Stomach (tissue), 4 donors: ENCODE measurements at regions not wholly inside any gene's neighbourhood (a gene's known extent, or its start where the extent isn't known, plus 50 kb on each side); places are given as distances from the start of the nearest gene placed in this dataset.

ENCODE experiments used
- POLR2AphosphoS5 ChIP-seq, 3 donors: sonication (generic); formaldehyde crosslinking; IDR thresholded peaks; one replicate each; pipeline ENCODE4 v1.6.1; 2016; ENCODE audit warnings: antibody characterized with exemption in 3 of 3
- TF ChIP-seq, protein P1 (sequence below), 7 experiments: fragments of 450-650 bp in 4 of 7; fragments of 200-600 bp in 3 of 7; sonication (generic) in 3 of 7; IDR thresholded peaks; one replicate each; pipeline ENCODE4 v1.5.1; 2016 to 2019; ENCODE audit warnings: antibody characterized with exemption in 7 of 7, control low read depth in 2 of 7, mild to moderate bottlenecking in 1 of 7

DNA sequence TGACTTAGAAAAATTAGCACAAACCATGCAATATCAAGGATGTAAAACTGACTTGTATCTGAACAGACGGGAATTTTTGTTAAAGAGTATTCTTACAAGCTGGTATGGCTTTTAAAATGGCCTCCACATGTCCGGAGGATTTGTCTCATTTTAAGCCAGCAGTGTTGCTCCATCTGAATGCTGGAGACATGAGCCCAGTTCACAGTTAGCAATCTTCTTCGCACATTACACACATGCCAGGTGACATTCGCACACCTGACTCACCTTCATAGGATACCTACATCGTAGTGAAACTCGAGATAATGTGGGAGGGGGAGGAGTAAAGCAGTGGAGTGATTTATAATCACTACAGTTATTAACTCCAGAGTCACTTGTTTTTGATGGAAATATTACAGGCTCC is 231.8 kb upstream of the RBBP8 start:
- TF ChIP-seq, protein P1, sequence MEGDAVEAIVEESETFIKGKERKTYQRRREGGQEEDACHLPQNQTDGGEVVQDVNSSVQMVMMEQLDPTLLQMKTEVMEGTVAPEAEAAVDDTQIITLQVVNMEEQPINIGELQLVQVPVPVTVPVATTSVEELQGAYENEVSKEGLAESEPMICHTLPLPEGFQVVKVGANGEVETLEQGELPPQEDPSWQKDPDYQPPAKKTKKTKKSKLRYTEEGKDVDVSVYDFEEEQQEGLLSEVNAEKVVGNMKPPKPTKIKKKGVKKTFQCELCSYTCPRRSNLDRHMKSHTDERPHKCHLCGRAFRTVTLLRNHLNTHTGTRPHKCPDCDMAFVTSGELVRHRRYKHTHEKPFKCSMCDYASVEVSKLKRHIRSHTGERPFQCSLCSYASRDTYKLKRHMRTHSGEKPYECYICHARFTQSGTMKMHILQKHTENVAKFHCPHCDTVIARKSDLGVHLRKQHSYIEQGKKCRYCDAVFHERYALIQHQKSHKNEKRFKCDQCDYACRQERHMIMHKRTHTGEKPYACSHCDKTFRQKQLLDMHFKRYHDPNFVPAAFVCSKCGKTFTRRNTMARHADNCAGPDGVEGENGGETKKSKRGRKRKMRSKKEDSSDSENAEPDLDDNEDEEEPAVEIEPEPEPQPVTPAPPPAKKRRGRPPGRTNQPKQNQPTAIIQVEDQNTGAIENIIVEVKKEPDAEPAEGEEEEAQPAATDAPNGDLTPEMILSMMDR (IDR thresholded peaks at IDR 0.05): no peak
- no peak for TF ChIP-seq POLR2AphosphoS5 (IDR thresholded peaks at IDR 0.05)
